Gastrocnemius medialis (tissue), 4 donors: ENCODE measurements at regions not wholly inside any gene's neighbourhood (a gene's known extent, or its start where the extent isn't known, plus 50 kb on each side); places are given as distances from the start of the nearest gene placed in this dataset.

ENCODE experiments used
- CTCF ChIP-seq, 5 experiments: fragments of 450-650 bp in 3 of 5; fragments of 200-600 bp in 2 of 5; sonication (generic) in 2 of 5; IDR thresholded peaks in 4 of 5; conservative IDR thresholded peaks in 1 of 5; 1 replicate in 4 of 5; 2 replicates in 1 of 5; pipeline ENCODE4 v1.5.1; 2016 to 2019; ENCODE audit warnings: antibody characterized with exemption in 5 of 5, mild to moderate bottlenecking in 3 of 5, moderate library complexity in 3 of 5
- POLR2A ChIP-seq, 2 donors: fragments of 450-650 bp; IDR thresholded peaks; one replicate each; pipeline ENCODE4 v1.6.1; 2017; ENCODE audit warnings: antibody characterized with exemption in 2 of 2, mild to moderate bottlenecking in 2 of 2, moderate library complexity in 2 of 2

- no peak for TF ChIP-seq CTCF (IDR thresholded peaks at IDR 0.05 in 4 of 5, conservative IDR thresholded peaks at IDR 0.05 in 1 of 5)
- TF ChIP-seq POLR2A (IDR thresholded peaks at IDR 0.05) = no peak
These were observed 301.4 kb downstream of the UACA start for GRCh38 chr15:70461992-70462391.
